GM10266 (cell line): ENCODE measurements at regions not wholly inside any gene's neighbourhood (a gene's known extent, or its start where the extent isn't known, plus 50 kb on each side); places are given as distances from the start of the nearest gene placed in this dataset.

ENCODE experiments used
- DNase-seq: peaks from one replicate; pipeline ENCODE4 v3.0.0; 2012; ENCODE audit errors: extremely low spot score
- TF ChIP-seq, protein P1 (sequence below): IDR thresholded peaks from 2 replicates; pipeline ENCODE4 v1.5.1; 2012; ENCODE audit warnings: mild to moderate bottlenecking, low read depth; ENCODE audit not compliant: control insufficient read depth, insufficient read depth; ENCODE audit errors: missing control alignments

DNA sequence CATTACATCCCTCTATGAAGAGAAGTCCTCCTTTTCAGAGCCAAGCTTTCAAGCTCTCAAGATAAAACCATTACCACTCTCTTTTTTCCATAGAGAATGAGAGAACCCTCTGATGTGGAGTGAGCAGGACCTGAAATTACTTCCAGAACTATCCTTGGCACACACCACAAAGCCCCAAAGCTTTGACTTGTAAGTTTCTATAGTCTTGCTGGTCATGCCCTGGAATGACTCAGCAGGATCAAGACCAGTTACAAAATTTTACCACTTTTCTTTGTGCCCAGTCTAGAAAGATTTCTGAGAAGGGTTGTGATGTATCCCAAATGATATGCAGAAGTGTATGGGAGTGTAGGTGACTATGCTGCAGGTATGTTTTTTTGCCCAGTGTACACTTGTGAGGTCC is 760.6 kb downstream of the TLE1 start:
- no peak for DNase-seq
- TF ChIP-seq, protein P1, sequence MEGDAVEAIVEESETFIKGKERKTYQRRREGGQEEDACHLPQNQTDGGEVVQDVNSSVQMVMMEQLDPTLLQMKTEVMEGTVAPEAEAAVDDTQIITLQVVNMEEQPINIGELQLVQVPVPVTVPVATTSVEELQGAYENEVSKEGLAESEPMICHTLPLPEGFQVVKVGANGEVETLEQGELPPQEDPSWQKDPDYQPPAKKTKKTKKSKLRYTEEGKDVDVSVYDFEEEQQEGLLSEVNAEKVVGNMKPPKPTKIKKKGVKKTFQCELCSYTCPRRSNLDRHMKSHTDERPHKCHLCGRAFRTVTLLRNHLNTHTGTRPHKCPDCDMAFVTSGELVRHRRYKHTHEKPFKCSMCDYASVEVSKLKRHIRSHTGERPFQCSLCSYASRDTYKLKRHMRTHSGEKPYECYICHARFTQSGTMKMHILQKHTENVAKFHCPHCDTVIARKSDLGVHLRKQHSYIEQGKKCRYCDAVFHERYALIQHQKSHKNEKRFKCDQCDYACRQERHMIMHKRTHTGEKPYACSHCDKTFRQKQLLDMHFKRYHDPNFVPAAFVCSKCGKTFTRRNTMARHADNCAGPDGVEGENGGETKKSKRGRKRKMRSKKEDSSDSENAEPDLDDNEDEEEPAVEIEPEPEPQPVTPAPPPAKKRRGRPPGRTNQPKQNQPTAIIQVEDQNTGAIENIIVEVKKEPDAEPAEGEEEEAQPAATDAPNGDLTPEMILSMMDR = no peak

- DNase-seq = no peak
- TF ChIP-seq, protein P1 = no peak
Measured at GRCh38 chr9:80926611-80927010, 762.7 kb downstream of the TLE1 start.

DNA sequence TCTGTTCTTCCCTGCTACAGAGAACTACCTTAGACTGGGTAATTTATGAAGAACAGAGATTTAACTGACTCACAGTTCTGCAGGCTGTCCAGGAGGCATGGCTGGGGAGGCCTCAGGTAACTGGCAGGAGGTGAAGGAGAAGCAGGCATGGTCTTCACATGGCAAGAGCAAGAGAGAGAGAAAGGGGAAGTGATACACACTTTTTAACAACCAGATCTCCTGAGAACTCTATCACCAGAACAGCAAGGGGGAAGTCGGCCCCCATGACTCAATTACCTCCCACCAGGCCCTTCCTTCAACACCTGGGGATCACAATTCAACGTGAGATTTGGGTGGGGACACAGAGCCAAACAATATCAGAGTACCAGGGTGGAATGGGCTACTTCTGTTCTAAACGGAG is 766.8 kb downstream of the TLE1 start:
- no peak for DNase-seq

GRCh38 chr9:80906728-80907127 is 782.6 kb downstream of the TLE1 start:
- TF ChIP-seq, protein P1 = no peak

More for the DNA sequence above, 766.8 kb downstream of the TLE1 start:
- TF ChIP-seq, protein P1 = no peak

GRCh38 chr9:80899208-80899607 is 790.1 kb downstream of the TLE1 start:
- DNase-seq = no peak
- TF ChIP-seq, protein P1 = no peak

More at GRCh38 chr9:80906728-80907127, 782.6 kb downstream of the TLE1 start:
- no peak for DNase-seq

DNA sequence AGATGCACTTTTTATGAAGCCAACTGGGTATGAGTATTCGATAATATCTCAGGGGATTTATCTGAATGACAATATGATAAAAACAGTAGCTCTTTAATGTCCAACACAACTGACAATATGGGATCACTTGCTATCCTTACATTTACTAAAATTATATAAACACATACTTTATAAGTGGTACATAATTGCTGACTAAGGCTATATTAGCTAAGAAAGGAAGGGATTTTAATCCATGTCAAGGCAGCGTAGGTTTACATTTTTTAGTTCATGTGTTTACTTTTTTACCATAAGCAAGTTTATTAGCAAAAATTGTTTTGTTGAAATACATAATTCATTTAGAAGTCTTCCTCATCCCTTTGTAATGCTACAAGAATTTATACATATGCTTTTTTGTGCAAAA is 796.2 kb downstream of the TLE1 start:
- TF ChIP-seq, protein P1 = no peak
- DNase-seq = no peak

- TF ChIP-seq, protein P1 = no peak
- no peak for DNase-seq
Measured at GRCh38 chr9:80892703-80893102, 796.6 kb downstream of the TLE1 start.
